NCI-H2196 treated with DMSO at 0.1 percent for 48 hours (cell line): ENCODE measurements at regions not wholly inside any gene's neighbourhood (a gene's known extent, or its start where the extent isn't known, plus 50 kb on each side); places are given as distances from the start of the nearest gene placed in this dataset.
"Not testable (repeated sequence)": the region's sequence is repeated elsewhere in the genome, so short reads cannot be mapped to it uniquely, and the experiment has no call there.

Source experiments
- DNase-seq: peaks from one replicate; lab custom pipeline; 2025; ENCODE audit not compliant: unreplicated experiment; lab: John Stamatoyannopoulos, UW

DNA sequence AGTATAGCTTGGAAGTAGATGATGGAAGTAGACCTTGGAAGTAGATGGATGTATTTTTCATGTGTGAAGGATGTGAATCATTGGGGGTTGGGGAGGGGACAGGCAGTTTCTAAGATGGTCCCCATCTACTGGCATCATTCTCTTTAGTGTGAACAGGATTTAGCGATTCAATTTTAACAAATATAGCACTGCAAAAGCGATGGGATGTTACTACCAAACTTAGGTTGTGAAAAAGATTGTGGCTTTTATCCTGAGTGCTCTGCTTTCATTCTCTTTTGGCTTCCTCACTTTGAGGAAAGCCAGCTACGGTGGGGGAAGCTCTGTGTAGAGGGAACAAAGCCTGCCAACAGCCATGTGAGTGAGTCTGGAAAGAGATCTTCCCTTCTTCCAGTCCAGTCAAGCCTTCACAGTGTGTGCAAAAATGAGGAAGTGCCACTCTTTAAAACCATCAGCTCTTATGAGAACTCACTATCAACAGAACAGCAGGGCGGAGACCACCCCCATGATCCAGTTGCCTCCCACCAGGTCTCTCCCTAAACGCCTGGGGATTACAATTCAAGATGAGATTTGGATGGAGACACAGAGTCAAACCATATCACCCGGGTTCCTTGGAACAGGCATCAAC, 441.4 kb downstream of the SH3GL2 start:
- no peak for DNase-seq

DNA sequence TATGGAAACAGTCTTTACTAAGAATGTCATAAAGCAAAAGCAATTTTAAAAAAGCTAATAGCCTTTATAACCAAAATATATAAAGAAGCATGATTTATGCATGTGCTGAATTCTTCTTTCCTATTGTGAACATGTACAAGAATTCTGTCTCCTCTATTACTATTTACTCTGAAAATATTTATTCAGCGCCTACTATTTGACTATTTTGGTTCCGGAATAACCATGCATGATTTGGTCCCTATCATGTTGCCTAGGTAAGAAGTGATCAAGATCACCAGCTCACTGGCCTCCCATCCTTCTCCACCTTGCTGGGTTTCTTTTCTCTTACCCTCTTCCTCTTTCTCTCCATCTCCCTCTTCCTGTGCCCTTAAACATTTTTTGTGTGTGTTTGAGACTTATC, 443.8 kb downstream of the SH3GL2 start:
- DNase-seq, result no peak

DNA sequence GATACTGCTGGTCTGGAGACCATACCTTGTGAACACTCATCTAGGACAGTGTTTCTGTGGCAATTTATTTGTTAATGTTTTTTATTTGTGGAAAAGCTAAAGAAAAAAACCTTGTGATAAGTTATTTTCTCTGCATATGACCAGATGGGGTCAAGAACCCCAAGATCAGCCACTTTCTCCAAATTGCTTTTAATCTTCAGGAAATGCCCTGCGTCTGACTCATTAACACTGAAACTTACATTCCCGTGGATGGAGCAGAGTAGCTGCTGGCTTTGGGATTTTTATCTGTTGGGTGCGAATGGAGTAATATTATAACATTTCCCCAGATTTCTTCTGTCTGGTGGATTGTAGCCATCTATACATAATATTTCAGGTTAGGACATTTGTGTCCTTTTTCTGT, 444.5 kb downstream of the SH3GL2 start:
- no peak for DNase-seq

DNA sequence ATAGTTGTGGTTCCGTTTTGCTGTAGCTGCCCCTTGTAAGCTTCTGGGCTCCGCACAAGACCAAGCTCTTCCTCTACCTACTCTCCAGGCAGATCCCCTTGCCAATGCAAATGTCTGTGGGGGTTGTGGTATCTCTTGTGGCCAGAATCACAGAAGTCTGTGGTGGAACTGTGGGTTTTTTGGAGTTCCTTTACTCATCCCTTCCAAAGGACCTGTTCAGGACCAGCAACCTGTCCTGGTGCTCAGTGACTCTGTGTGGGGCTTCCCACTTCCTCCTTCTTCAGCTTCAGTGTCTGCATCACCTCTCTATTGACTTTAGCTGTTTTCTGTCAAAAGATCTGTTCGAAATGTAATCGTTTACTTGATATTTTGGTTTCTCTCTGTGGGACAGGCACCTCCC, 441.3 kb upstream of the ADAMTSL1 start:
- no peak for DNase-seq

DNA sequence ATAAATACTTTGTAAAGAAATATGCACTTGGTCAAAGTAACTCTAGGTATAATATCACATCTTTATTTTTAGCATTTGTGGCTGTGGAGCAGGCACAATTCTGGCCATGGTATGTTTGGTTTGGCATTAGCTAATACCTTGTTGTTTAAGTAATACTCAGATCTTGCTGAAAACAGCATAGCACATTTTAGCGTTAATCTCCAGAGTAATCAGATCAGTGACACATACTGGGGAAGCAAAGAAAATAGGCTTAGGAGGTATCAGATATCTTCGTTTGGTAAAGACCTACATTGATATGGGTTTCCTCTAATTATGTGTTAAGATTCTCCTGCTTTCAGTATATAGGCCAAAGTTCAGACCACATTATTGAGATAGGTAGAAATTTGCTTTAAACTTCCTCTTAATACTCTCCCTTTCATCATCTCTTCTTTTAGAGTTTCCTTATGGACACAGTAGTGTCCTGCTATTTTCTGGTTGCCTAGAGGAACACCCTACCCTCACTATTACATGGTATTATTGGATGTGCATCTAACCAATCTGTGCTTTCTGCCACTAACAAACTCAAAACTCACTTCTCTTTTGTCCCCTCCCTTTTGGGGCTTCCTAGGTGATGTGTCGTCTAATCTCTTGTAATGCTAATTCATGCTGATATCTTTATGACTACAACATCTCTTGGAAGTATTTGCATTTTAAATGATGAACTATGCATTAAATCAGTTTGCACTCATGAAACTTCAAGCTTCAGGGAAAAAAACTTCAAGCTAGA, 437.3 kb upstream of the ADAMTSL1 start:
- no peak for DNase-seq

DNA sequence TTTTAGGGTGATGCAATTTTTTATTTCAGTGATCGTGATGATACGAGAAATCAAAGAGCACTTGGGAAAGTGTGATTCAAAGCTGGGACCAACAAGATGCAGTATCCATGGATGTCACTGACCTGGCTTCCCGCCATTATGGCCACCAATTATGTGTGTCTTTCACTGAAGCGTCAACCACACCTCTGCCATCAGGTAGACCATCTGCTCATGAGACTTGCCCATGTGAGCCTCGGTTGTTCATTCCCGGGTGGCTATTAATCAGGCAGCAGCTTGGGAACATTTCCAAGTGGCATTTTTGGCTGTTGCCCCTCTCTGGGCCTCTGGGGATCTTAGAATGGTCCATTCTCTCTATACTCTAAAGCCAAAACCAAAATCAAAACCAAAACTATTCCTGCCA, 436.0 kb upstream of the ADAMTSL1 start:
- no peak for DNase-seq

DNA sequence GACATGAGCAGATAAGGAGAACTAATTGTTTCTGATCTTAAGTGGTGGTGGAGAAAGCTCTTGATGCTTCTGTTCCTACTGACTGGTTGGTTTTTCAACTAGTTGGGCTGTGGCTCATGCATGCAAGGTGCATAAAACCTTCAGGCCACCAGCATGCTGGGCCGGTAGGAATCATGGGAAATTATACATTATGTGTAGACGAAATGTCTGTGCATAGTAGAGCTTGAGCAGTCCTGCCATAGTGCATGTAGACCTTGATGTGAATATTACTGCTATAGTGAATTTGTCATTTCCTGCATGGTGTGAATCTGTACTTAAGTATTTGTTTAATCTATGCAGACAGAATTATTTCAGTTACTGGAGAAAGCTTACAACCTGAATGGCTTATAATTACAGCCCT, 433.6 kb upstream of the ADAMTSL1 start:
- DNase-seq, result no peak

DNA sequence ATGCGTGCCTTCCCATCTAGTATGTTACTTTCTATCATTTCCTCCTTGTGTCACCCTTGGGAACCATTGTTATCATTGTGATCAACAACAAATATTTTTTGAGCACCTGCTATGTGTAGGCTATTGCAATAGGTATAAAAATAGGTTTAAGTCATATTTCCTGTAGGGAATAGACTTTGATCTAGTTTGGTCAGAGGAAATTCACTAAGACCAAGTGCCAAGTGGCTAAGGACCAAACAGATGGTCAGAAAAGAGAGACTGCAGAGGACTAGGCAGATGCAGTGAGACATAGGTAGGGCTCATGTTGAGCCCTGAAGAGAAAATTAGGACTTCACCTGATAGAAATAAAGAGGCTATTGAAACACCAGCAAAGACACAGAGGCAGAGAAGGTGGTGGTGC, 430.0 kb upstream of the ADAMTSL1 start:
- no peak for DNase-seq

DNA sequence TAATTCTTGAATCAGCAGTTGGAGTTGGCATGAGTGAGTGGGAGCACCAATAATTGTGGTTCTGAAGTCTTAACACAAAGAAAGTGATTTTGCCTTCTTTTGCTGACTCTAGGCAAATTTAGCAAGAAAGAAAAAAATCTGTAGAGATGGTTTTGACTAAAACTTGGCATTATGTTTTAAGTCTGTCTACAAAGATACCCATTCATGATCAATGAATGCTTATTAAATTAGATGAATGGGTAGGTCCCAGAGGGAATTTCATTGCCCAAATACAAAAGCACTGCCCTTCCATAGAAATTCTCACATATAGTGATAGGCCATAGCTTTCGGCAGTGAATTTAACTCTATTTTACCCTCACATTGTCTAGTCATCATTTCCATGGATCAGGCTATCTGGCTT, 428.6 kb upstream of the ADAMTSL1 start:
- no peak for DNase-seq

DNA sequence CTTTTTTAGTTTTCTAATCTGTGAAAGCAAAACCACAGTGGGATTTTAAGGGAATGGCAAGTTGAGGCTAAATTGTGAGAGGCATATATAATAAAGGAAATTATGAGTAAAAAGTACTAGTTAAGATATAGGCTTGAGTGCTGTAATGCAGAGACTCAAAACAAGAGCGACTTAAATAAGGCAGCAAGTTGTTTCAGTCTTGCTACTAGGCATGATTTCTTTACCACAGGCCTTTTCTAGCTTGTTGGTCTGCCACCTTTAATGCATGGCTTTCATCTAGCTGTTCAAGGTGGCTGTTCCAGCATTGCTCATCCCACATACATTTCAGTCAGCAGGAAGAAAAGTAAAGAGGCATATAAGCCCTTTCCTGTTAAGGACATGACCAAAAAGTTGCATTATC, 427.9 kb upstream of the ADAMTSL1 start:
- no peak for DNase-seq

DNA sequence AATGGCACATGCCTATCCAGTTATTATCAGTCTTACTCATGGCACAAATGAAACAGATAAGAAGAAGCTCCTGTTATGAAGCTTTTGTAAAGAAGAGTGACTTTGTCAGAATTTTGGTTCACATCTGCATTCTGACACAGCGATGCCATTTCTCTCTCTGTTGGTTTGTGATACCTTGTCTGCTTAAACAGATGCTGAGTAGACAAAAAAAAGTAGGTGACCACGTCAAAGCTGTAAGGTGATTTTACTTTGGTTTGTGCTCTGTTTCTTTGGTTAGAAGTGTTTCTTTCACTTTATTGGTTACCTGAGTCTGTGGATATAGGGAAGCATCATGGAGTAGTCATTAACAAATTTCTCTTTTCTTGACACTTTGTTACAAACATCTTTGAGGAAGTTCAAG, 422.3 kb upstream of the ADAMTSL1 start:
- DNase-seq, result no peak

DNA sequence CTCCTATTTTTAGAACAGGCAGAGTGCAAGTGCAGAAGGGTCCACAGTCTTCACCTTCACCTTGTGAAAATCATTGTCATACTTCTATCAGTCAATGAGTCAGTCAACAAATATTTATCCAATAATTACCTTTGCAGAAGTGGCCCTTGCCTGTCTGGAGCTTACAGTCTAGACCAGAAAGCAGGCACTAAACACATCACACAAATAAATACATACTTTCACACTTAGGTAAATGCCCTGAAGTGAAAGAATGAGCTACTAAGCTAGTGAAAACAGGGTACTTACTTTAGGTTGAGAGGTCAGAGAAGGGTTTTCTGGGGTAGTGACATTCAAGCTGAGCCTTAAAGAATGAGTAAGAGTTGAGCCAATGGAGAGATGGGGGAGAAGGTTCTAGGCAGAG, 421.9 kb upstream of the ADAMTSL1 start:
- no peak for DNase-seq

DNA sequence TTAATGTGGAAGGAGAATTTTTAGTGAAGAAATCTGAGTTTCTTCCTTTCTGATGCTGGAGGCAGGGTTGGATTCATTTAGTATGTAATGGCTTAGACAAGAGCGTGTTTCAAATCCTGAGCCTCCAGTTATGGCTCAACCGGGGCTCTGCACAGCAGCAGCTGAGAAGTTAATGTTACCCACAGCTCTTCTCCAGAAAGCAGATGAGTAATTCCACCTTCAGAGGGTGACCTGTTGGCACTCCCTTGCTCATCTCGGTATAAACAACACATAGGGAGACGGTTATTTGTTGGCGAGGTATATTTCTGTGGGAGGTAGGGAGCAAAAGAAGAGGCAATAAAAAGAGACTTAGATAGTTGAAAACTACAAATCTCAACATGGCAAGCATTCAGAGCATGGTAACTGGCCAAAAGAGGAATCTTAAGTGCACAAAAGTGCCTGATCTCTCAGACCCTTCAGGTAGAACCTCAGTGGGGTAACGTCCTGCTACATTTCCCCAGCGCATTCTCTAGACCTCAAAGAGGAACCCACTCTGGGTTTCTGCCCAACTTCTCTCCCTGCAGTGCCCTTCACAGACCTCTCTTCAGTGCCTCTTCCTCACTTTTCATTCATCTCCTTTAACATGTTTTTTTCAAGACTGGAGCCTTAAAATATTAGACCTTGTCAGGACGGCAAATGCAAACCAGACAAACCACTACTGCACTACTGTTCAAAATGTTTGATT, 417.5 kb upstream of the ADAMTSL1 start:
- DNase-seq, result no peak

DNA sequence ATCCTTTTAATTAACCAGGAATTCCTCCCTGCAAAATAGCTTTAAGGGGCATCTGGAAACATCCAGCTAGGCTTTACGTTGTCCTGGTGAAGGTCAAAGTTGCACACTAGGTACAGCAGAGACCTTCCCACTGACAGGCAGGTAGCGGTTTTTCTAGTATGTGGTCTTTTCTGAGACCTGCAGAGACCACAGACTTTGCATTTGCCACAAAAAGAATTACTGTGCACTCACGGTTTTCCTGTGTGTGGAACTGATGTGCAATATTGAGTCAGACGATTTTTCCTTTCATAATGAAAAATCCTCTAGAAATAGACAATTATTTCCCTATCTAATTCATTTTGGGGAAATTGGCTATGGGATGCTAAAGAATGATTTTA, 417.0 kb upstream of the ADAMTSL1 start:
- DNase-seq, result no peak

DNA sequence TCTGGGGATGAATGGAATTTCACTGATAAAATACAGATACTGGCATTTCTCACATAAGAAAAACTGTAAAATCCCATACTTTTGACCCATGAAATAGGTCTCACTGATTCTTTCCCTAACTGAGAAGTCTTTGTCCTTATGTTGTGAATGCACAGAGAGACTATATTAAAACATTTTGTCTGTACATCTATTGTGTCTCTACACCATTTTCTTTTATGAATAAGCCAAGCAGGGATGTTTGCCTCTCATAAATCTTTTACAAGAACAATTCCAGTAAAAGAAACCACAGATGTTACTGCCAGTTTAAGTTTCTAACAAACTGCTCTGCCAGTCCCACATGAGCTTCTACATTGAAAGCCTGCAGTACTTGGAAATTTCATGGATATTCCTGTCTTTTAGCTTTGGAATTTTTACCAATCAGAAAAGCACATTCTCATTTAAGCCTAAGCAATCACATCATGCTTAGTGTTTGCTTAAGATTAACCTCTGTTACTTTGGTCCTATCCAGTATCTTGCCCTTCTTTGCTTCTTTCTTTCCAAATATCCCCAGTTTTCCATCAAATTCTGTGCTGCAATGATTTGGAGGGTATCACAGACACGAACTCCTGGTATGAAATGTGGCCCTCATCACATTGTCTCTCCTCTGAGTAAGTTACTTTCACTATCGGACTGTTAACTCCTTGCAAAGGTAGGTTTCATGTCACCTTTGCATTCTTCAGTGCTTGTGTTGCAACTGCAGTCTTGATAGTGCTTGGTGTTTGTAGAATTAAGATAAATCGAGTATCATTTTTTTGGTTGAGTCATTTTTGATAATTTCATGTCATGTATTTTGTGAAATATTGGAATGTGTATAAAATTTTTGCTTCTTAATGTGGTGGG, 415.1 kb upstream of the ADAMTSL1 start:
- DNase-seq, result no peak

DNA sequence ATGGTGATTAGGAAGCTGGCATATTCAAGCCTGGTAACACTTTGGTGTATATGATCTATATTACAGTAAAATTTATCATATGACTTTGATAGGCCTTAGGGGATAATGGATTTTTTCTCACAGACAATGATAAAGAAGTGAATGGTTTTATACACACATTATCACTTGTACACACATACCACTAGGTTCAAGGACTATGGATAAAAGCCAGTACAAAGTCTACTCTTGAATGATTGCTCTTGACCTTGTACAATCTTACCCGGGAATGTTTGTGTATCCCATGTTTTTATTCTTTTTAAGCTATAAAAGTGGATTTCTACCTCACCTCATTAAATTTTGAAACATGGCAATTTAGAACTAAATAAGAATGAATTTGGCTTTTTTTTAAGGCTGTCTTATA, 414.5 kb upstream of the ADAMTSL1 start:
- no peak for DNase-seq

DNA sequence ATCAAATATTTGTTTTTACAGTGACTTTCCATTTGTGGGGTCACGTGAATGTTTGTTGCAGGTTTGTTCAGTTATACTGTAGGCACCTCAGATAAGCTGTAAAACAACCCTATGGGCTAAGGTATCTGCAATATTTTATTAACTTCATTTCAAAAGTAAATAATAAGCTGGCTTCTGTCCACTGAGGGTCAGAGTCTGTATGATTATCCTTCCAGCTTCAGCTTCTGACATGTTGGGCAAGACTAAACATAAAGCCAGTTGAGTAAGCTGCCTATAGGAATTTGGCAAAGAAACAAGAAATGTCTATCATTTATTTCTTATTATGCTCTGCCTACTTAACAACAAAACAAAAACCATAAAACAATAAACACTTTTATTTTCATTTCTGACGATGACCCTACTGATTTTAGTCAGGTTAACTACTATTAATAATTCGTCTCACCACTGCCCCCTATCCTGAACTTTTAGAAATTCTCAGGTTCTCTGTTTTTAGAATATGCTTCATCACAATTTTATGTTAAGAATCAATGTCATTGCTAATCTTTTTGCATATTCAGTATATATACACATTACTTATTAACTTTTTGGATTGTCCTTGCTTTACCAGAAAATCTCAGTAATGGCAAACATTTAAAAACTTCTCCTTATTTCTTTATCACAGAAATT, 413.6 kb upstream of the ADAMTSL1 start:
- DNase-seq, result no peak

DNA sequence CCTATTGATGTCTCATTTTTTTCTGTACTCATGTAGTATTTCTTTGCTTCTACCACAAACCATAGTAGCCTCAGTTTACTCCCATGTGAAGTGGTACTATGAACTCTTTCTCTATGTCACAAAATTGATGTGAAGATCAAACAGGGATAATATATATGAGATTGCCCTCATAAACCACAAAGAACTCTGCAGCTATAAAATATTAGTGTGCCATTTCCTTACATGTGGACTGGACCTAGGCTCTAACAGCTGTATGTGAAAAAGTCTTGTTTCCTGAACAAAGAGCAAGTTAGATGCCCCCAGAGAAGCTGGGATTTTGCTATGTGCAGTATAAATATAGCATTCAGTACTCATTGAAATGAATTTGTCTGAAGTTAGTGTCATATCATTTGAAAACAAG, 412.6 kb upstream of the ADAMTSL1 start:
- DNase-seq, result no peak

DNA sequence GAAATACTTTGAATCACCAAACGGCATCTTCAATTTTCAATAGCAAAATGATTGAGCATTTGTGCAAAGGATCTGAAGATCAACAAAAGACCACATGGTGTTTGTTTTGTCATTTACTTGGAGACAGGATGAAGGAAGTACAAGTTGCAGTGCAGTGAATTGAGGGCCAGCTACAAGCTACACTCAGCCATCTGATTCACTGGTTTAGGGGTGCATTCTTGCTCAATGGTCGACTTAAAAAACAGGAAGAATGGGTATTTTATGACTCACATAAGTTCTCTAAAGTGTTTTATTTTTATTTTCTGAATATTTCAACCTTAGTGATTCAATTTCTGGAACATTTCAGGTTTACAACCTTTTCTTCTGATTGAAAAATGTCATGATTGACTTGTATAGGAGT, 412.1 kb upstream of the ADAMTSL1 start:
- no peak for DNase-seq

DNA sequence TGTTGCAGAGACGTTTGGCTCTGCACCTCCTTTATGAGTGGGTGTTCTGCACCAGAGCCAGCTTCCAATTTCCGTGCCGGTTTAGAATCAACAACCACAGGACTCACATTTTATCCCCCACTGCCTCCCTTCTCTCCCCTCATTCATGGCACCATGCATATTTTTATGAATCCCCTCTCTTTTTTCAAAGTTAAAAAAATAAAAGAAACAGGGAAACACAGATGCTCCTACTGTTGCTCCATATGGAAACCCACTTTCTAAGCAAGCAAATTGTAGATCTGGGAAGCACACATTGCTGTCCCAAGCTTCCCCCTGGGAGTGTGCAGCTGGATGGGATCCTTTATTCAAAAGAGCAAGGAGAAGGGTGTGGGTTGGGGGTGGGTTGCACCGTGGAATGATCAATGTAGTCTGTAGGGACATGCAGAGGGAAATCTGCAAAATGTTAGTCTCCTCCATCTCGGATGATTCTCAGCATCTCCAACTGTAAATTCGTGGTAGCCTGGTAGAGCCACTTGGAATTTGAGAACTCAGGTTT, 410.0 kb upstream of the ADAMTSL1 start:
- DNase-seq, result no peak

DNA sequence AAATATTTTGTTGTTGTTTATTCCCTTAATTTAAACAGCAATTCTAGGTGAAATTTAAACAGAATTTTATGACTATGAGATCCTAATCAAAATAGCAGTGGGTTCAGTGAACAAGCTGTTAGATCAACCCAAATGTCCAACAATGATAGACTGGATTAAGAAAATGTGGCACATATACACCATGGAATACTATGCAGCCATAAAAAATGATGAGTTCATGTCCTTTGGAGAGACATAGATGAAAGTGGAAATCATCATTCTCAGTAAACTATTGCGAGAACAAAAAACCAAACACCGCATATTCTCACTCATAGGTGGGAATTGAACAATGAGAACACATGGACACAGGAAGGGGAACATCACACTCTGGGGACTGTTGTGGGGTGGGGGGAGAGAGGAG, 407.3 kb upstream of the ADAMTSL1 start:
- DNase-seq, result not testable (repeated sequence)
